IPS-18c (cell line): ENCODE measurements at regions not wholly inside any gene's neighbourhood (a gene's known extent, or its start where the extent isn't known, plus 50 kb on each side); places are given as distances from the start of the nearest gene placed in this dataset.

Experiments
- H3K4me3 ChIP-seq: 2 replicates; pipeline ENCODE4 v1.7.0; 2013; ENCODE audit warnings: low read depth, mild to moderate bottlenecking, low read length, moderate library complexity; ENCODE audit not compliant: insufficient read depth
- H3K9me3 ChIP-seq: one replicate; pipeline ENCODE4 v1.6.1; 2013; ENCODE audit warnings: mild to moderate bottlenecking, low read length, moderate library complexity; ENCODE audit not compliant: control insufficient read depth, insufficient read depth

GRCh38 chr18:24941174-24941951, 410.6 kb downstream of the ZNF521 start:
- Histone ChIP-seq H3K4me3 (no peak overlapping the region), H3K9me3 (no peaks in the 10 kb centered on the region)

GRCh38 chr18:24942144-24942543, 409.8 kb downstream of the ZNF521 start:
- H3K9me3 ChIP-seq, result no peaks in the 10 kb centered on the region
- H3K4me3 ChIP-seq, result no peak overlapping the region

- Histone ChIP-seq H3K9me3 (no peaks in the 10 kb centered on the region), H3K4me3 (no peak overlapping the region)
These were observed 404.3 kb downstream of the ZNF521 start for GRCh38 chr18:24947521-24948305.

GRCh38 chr18:24949908-24950307, 402.1 kb downstream of the ZNF521 start:
- Histone ChIP-seq H3K9me3 (no peaks in the 10 kb centered on the region), H3K4me3 (no peak overlapping the region)

GRCh38 chr18:24954341-24954740, 397.6 kb downstream of the ZNF521 start:
- H3K9me3 ChIP-seq, result no peaks in the 10 kb centered on the region
- no peak overlapping the region for H3K4me3 ChIP-seq

GRCh38 chr18:24958001-24958400, 394.0 kb downstream of the ZNF521 start:
- H3K4me3 ChIP-seq, result no peak overlapping the region

GRCh38 chr18:24959051-24959476, 392.9 kb downstream of the ZNF521 start:
- Histone ChIP-seq H3K9me3 (no peaks in the 10 kb centered on the region), H3K4me3 (no peak overlapping the region)

More at GRCh38 chr18:24958001-24958400, 394.0 kb downstream of the ZNF521 start:
- no peaks in the 10 kb centered on the region for H3K9me3 ChIP-seq

- peaks cover 2% of the 10 kb centered on the region for H3K9me3 ChIP-seq
- no peak overlapping the region; the same call in 1 of the 2 replicates for H3K4me3 ChIP-seq
These were observed 387.8 kb downstream of the ZNF521 start for GRCh38 chr18:24964216-24964615.

GRCh38 chr18:24968238-24968775, 383.7 kb downstream of the ZNF521 start:
- H3K9me3 ChIP-seq, result peaks cover 2% of the 10 kb centered on the region
- no peak overlapping the region for H3K4me3 ChIP-seq

GRCh38 chr18:24972577-24972976, 379.4 kb downstream of the ZNF521 start:
- H3K9me3 ChIP-seq, result no peaks in the 10 kb centered on the region
- H3K4me3 ChIP-seq, result no peak overlapping the region

- H3K4me3 ChIP-seq, result no peak overlapping the region
- no peaks in the 10 kb centered on the region for H3K9me3 ChIP-seq
These were observed 377.5 kb downstream of the ZNF521 start for GRCh38 chr18:24974431-24974830.

- H3K4me3 ChIP-seq, result no peak overlapping the region
- no peaks in the 10 kb centered on the region for H3K9me3 ChIP-seq
These were observed 376.2 kb downstream of the ZNF521 start for GRCh38 chr18:24975496-24976372.

GRCh38 chr18:24976502-24976901, 375.5 kb downstream of the ZNF521 start:
- no peak overlapping the region for H3K4me3 ChIP-seq
- no peaks in the 10 kb centered on the region for H3K9me3 ChIP-seq

GRCh38 chr18:24979235-24979634, 372.7 kb downstream of the ZNF521 start:
- Histone ChIP-seq H3K9me3 (no peaks in the 10 kb centered on the region), H3K4me3 (no peak overlapping the region)

GRCh38 chr18:24982831-24983230, 369.1 kb downstream of the ZNF521 start:
- no peak overlapping the region for H3K4me3 ChIP-seq

GRCh38 chr18:24983566-24984139, 368.3 kb downstream of the ZNF521 start:
- no peak overlapping the region for H3K4me3 ChIP-seq
- no peaks in the 10 kb centered on the region for H3K9me3 ChIP-seq

More at GRCh38 chr18:24982831-24983230, 369.1 kb downstream of the ZNF521 start:
- no peaks in the 10 kb centered on the region for H3K9me3 ChIP-seq

GRCh38 chr18:24985586-24985985, 366.4 kb downstream of the ZNF521 start:
- Histone ChIP-seq H3K9me3 (no peaks in the 10 kb centered on the region), H3K4me3 (no peak overlapping the region)
